Neural progenitor cell (in vitro differentiated cells): ENCODE measurements at regions not wholly inside any gene's neighbourhood (a gene's known extent, or its start where the extent isn't known, plus 50 kb on each side); places are given as distances from the start of the nearest gene placed in this dataset.

Source experiments
- DNase-seq: peaks from one replicate; pipeline ENCODE4 v3.0.0-alpha.2; 2016; ENCODE audit warnings: low spot score
- H2AFZ ChIP-seq: fragments of 200-600 bp; sonication (generic); replicated peaks from 2 replicates; pipeline ENCODE4 v1.6.1; 2016; ENCODE audit warnings: antibody characterized with exemption
- H3F3A ChIP-seq: fragments of 200-600 bp; sonication (generic); 2 replicates; pipeline ENCODE4 v1.6.1; 2016; ENCODE audit warnings: antibody characterized with exemption, low read depth
- H3K27ac ChIP-seq: fragments of 200-600 bp; sonication (generic); 2 replicates; pipeline ENCODE4 v1.5.1; 2016; ENCODE audit warnings: mild to moderate bottlenecking
- H3K27me3 ChIP-seq: fragments of 200-600 bp; sonication (generic); 2 replicates; pipeline ENCODE4 v1.6.1; 2016; ENCODE audit warnings: mild to moderate bottlenecking, moderate library complexity
- H3K36me3 ChIP-seq: fragments of 200-600 bp; sonication (generic); 2 replicates; pipeline ENCODE4 v1.5.1; 2016
- H3K4me1 ChIP-seq: fragments of 200-600 bp; sonication (generic); 2 replicates; pipeline ENCODE4 v1.6.1; 2016; ENCODE audit warnings: mixed run types
- H3K4me2 ChIP-seq: fragments of 200-600 bp; sonication (generic); 2 replicates; pipeline ENCODE4 v1.6.1; 2016
- H3K4me3 ChIP-seq: fragments of 200-600 bp; sonication (generic); 2 replicates; pipeline ENCODE4 v1.5.1; 2016
- H3K79me2 ChIP-seq: fragments of 200-600 bp; sonication (generic); 2 replicates; pipeline ENCODE4 v1.6.1; 2016; ENCODE audit warnings: low read depth
- H3K9ac ChIP-seq: fragments of 200-600 bp; sonication (generic); 2 replicates; pipeline ENCODE4 v1.6.1; 2016
- H3K9me3 ChIP-seq: fragments of 200-600 bp; sonication (generic); 2 replicates; pipeline ENCODE4 v1.5.1; 2016; ENCODE audit warnings: low read depth
- H4K20me1 ChIP-seq: fragments of 200-600 bp; sonication (generic); 2 replicates; pipeline ENCODE4 v1.6.1; 2016; ENCODE audit warnings: low read depth
- H3K27ac Mint-ChIP-seq: 3 replicates; pipeline ENCODE4 v1.8.0; 2021; ENCODE audit warnings: mixed read lengths
- H3K27me3 Mint-ChIP-seq: 2 replicates; pipeline ENCODE4 v1.8.0; 2022; ENCODE audit warnings: low read depth, mild to moderate bottlenecking, inconsistent platforms, moderate library complexity, mixed read lengths; ENCODE audit not compliant: insufficient read depth
- H3K36me3 Mint-ChIP-seq: 3 replicates; pipeline ENCODE4 v1.8.0; 2021; ENCODE audit warnings: mixed read lengths
- H3K4me1 Mint-ChIP-seq: 3 replicates; pipeline ENCODE4 v1.8.0; 2021; ENCODE audit warnings: mixed read lengths
- H3K4me3 Mint-ChIP-seq: 3 replicates; pipeline ENCODE4 v1.8.0; 2021; ENCODE audit warnings: mild to moderate bottlenecking, moderate library complexity, mixed read lengths
- H3K9me3 Mint-ChIP-seq: 3 replicates; pipeline ENCODE4 v1.8.0; 2020; ENCODE audit warnings: mixed read lengths
- EZH2 ChIP-seq: fragments of 200-600 bp; sonication (generic); IDR thresholded peaks from 2 replicates; pipeline ENCODE4 v1.6.1; 2017; ENCODE audit warnings: antibody characterized with exemption, mild to moderate bottlenecking, moderate library complexity
- EZH2phosphoT487 ChIP-seq: fragments of 200-600 bp; sonication (generic); IDR thresholded peaks from 2 replicates; pipeline ENCODE4 v1.6.1; 2017; ENCODE audit warnings: antibody characterized with exemption
- TF ChIP-seq, protein P1 (sequence below): fragments of 200-600 bp; sonication (generic); IDR thresholded peaks from 2 replicates; pipeline ENCODE4 v1.5.1; 2017; ENCODE audit warnings: antibody characterized with exemption, mild to moderate bottlenecking

DNA sequence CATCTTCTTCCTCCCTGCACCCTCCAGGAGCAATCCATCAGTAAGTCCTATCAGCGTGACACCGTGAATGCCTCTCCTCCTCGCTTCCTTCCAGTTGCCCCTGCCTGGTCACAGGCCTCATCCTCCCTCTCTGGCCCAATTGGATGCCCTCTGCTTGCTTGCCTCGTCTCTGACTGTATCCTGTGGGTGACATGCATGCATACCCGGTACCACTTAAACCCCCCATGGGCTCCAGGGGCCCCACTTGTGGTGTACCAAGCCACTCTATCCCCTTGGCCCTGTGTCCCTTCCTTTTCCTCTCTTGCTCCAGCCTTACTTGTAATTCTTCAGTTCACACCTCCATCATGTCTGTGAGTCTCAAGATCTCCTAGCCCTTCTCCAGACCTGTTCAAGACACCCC lies 106.0 kb upstream of the RTL1 start:
- H3K79me2 ChIP-seq: no peaks in the 10 kb centered on the region
- Mint-ChIP-seq H3K27me3 (no peaks in the 10 kb centered on the region), H3K4me1 (peaks cover 8% of the 10 kb centered on the region), H3K27ac (no peak overlapping the region), H3K4me3 (no peak overlapping the region), H3K9me3 (peaks cover 9% of the 10 kb centered on the region), H3K36me3 (no peaks in the 10 kb centered on the region)
- no peak for DNase-seq
- H3K36me3 ChIP-seq: no peaks in the 10 kb centered on the region
- no peak overlapping the region for H3K4me2 ChIP-seq
- H3K4me1 ChIP-seq: no peaks in the 10 kb centered on the region
- H3F3A ChIP-seq: no peaks in the 10 kb centered on the region
- no peak overlapping the region for H3K9ac ChIP-seq
- no peak for TF ChIP-seq EZH2
- TF ChIP-seq, protein P1, sequence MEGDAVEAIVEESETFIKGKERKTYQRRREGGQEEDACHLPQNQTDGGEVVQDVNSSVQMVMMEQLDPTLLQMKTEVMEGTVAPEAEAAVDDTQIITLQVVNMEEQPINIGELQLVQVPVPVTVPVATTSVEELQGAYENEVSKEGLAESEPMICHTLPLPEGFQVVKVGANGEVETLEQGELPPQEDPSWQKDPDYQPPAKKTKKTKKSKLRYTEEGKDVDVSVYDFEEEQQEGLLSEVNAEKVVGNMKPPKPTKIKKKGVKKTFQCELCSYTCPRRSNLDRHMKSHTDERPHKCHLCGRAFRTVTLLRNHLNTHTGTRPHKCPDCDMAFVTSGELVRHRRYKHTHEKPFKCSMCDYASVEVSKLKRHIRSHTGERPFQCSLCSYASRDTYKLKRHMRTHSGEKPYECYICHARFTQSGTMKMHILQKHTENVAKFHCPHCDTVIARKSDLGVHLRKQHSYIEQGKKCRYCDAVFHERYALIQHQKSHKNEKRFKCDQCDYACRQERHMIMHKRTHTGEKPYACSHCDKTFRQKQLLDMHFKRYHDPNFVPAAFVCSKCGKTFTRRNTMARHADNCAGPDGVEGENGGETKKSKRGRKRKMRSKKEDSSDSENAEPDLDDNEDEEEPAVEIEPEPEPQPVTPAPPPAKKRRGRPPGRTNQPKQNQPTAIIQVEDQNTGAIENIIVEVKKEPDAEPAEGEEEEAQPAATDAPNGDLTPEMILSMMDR: no peak
- TF ChIP-seq EZH2phosphoT487: no peak
- no peaks in the 10 kb centered on the region for H3K9me3 ChIP-seq
- no peaks in the 10 kb centered on the region for H4K20me1 ChIP-seq
- H3K27ac ChIP-seq: no peak overlapping the region
- H2AFZ ChIP-seq: no peak overlapping the region
- no peaks in the 10 kb centered on the region for H3K27me3 ChIP-seq
- H3K4me3 ChIP-seq: no peak overlapping the region

DNA sequence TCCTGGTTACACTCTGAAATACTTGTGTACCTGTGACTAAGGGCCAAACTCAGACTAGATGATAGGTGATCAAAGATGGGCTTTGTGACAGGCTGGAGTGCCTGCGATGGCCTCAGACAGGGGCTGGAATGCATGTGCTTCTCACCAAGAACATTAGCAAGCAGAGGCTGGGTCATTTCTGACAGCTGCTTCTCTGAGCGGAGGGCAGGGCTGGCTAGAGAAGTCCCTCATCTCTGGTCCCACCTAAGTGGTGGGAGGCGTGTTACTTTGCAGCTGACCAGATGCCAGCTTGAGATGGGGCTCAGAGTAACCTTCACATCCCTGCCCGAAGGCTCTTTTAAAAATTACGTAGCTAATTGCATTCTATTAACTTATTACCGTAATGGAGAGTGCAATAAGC lies 106.8 kb upstream of the RTL1 start:
- Histone ChIP-seq H3K79me2 (no peaks in the 10 kb centered on the region), H3K36me3 (no peaks in the 10 kb centered on the region), H3K9ac (no peak overlapping the region), H2AFZ (no peak overlapping the region), H3K4me1 (no peaks in the 10 kb centered on the region), H3K27ac (no peak overlapping the region), H4K20me1 (no peaks in the 10 kb centered on the region), H3K4me2 (no peak overlapping the region), H3K27me3 (no peaks in the 10 kb centered on the region), H3F3A (no peaks in the 10 kb centered on the region), H3K9me3 (no peaks in the 10 kb centered on the region), H3K4me3 (no peak overlapping the region)
- no peak overlapping the region for H3K27ac Mint-ChIP-seq
- H3K27me3 Mint-ChIP-seq: no peaks in the 10 kb centered on the region
- no peaks in the 10 kb centered on the region for H3K36me3 Mint-ChIP-seq
- peaks cover 5% of the 10 kb centered on the region for H3K9me3 Mint-ChIP-seq
- no peak overlapping the region for H3K4me3 Mint-ChIP-seq
- no peak for TF ChIP-seq EZH2phosphoT487
- TF ChIP-seq, protein P1: no peak
- TF ChIP-seq EZH2: no peak
- DNase-seq: no peak
- peaks cover under 1% of the 10 kb centered on the region for H3K4me1 Mint-ChIP-seq

- Histone ChIP-seq H3F3A (no peaks in the 10 kb centered on the region), H3K4me3 (no peak overlapping the region), H3K9me3 (no peaks in the 10 kb centered on the region), H2AFZ (no peak overlapping the region), H4K20me1 (no peaks in the 10 kb centered on the region), H3K79me2 (no peaks in the 10 kb centered on the region), H3K4me2 (no peak overlapping the region), H3K9ac (no peak overlapping the region), H3K27ac (no peak overlapping the region), H3K36me3 (no peaks in the 10 kb centered on the region), H3K4me1 (no peaks in the 10 kb centered on the region), H3K27me3 (no peaks in the 10 kb centered on the region)
- DNase-seq: no peak
- H3K27ac Mint-ChIP-seq: no peak overlapping the region
- H3K4me1 Mint-ChIP-seq: no peaks in the 10 kb centered on the region
- H3K36me3 Mint-ChIP-seq: no peaks in the 10 kb centered on the region
- H3K4me3 Mint-ChIP-seq: no peak overlapping the region
- no peaks in the 10 kb centered on the region for H3K27me3 Mint-ChIP-seq
- peaks cover 5% of the 10 kb centered on the region for H3K9me3 Mint-ChIP-seq
- no peak for TF ChIP-seq EZH2phosphoT487
- TF ChIP-seq, protein P1: no peak
- TF ChIP-seq EZH2: no peak
Measured at GRCh38 chr14:101010835-101011234, 107.3 kb upstream of the RTL1 start.
